CD14-positive monocyte (primary cell): ENCODE measurements at regions not wholly inside any gene's neighbourhood (a gene's known extent, or its start where the extent isn't known, plus 50 kb on each side); places are given as distances from the start of the nearest gene placed in this dataset.

ENCODE experiments used
- DNase-seq, 3 donors: peaks; one replicate each; pipeline ENCODE4 v3.0.0-alpha.2; 2011 to 2022
- H2AFZ ChIP-seq: 2 replicates; pipeline ENCODE4 v1.6.0; 2012; ENCODE audit warnings: mild to moderate bottlenecking, low read depth, low read length, inconsistent platforms; ENCODE audit not compliant: insufficient read depth, poor library complexity, severe bottlenecking
- H3K27ac ChIP-seq, 2 donors: 1 replicate in 1 of 2; 2 replicates in 1 of 2; pipeline ENCODE4 v1.5.1; 2012 to 2013; ENCODE audit warnings: low read length in 2 of 2, control low read depth in 1 of 2, inconsistent platforms in 1 of 2, low read depth in 1 of 2, mild to moderate bottlenecking in 1 of 2
- H3K27me3 ChIP-seq, 2 donors: one replicate each; pipeline versions ENCODE4 v1.6.0 to v1.6.1; 2011 to 2013; ENCODE audit warnings: low read length in 2 of 2; ENCODE audit not compliant: control insufficient read depth in 2 of 2, insufficient read depth in 2 of 2
- H3K36me3 ChIP-seq, 2 donors: replicated peaks in 1 of 2; 1 replicate in 1 of 2; 2 replicates in 1 of 2; pipeline versions ENCODE4 v1.5.1 to v1.6.1; 2012 to 2013; ENCODE audit warnings: low read length in 2 of 2, control low read depth in 1 of 2, inconsistent platforms in 1 of 2, mild to moderate bottlenecking in 1 of 2; ENCODE audit not compliant: insufficient read depth in 2 of 2, control insufficient read depth in 1 of 2
- H3K4me1 ChIP-seq, 2 donors: 1 replicate in 1 of 2; 2 replicates in 1 of 2; pipeline versions ENCODE4 v1.5.1 to v1.6.1; 2012 to 2013; ENCODE audit warnings: low read length in 2 of 2, control low read depth in 1 of 2, inconsistent platforms in 1 of 2, mild to moderate bottlenecking in 1 of 2, moderate library complexity in 1 of 2; ENCODE audit not compliant: insufficient read depth in 2 of 2, control insufficient read depth in 1 of 2
- H3K4me2 ChIP-seq: replicated peaks from 2 replicates; pipeline ENCODE3; 2012; ENCODE audit warnings: low read length, moderate library complexity, mild to moderate bottlenecking; ENCODE audit not compliant: poor library complexity, severe bottlenecking; ENCODE audit errors: extremely low read depth
- H3K4me3 ChIP-seq, 3 experiments: fragments of 200-600 bp in 1 of 3; sonication (generic) in 1 of 3; replicated peaks in 1 of 3; 1 replicate in 2 of 3; 2 replicates in 1 of 3; pipeline ENCODE4 v1.5.1; 2011 to 2013; ENCODE audit warnings: low read length in 3 of 3, mild to moderate bottlenecking in 3 of 3, control low read depth in 2 of 3, low read depth in 2 of 3, inconsistent platforms in 1 of 3, moderate library complexity in 1 of 3
- H3K79me2 ChIP-seq: 2 replicates; pipeline ENCODE4 v1.6.0; 2012; ENCODE audit warnings: mild to moderate bottlenecking, control low read depth, inconsistent platforms, low read length, moderate library complexity; ENCODE audit not compliant: insufficient read depth
- H3K9ac ChIP-seq: 2 replicates; pipeline ENCODE4 v1.6.0; 2017; ENCODE audit warnings: low read length, mild to moderate bottlenecking; ENCODE audit not compliant: insufficient read depth, poor library complexity, severe bottlenecking
- H3K9me3 ChIP-seq, 2 donors: replicated peaks in 1 of 2; 1 replicate in 1 of 2; 2 replicates in 1 of 2; pipeline versions ENCODE4 v1.5.1 to v1.6.1; 2012 to 2013; ENCODE audit warnings: low read length in 2 of 2, control low read depth in 1 of 2; ENCODE audit not compliant: control insufficient read depth in 1 of 2, insufficient read depth in 1 of 2
- H4K20me1 ChIP-seq: 2 replicates; pipeline ENCODE4 v1.6.0; 2012; ENCODE audit warnings: mild to moderate bottlenecking, low read length, control low read depth, moderate library complexity; ENCODE audit not compliant: insufficient read depth
- H3K27ac Mint-ChIP-seq, 7 donors: one replicate each; pipeline ENCODE4 v1.8.0; 2020; ENCODE audit warnings: mild to moderate bottlenecking in 7 of 7, mixed read lengths in 7 of 7, moderate library complexity in 6 of 7, inconsistent platforms in 2 of 7
- H3K27me3 Mint-ChIP-seq, 3 donors: one replicate each; pipeline ENCODE4 v1.8.0; 2021 to 2022; ENCODE audit warnings: low read depth in 3 of 3, mild to moderate bottlenecking in 3 of 3, mixed read lengths in 3 of 3, moderate library complexity in 3 of 3, inconsistent platforms in 1 of 3
- H3K36me3 Mint-ChIP-seq, 2 donors: one replicate each; pipeline ENCODE4 v1.8.0; 2020; ENCODE audit warnings: mixed read lengths in 2 of 2, inconsistent platforms in 1 of 2, mild to moderate bottlenecking in 1 of 2
- H3K4me1 Mint-ChIP-seq: one replicate; pipeline ENCODE4 v1.8.0; 2020; ENCODE audit warnings: mild to moderate bottlenecking, mixed read lengths
- H3K4me3 Mint-ChIP-seq, 2 donors: one replicate each; pipeline ENCODE4 v1.8.0; 2020; ENCODE audit warnings: mild to moderate bottlenecking in 2 of 2, mixed read lengths in 2 of 2, moderate library complexity in 1 of 2
- H3K9me3 Mint-ChIP-seq, 7 donors: one replicate each; pipeline ENCODE4 v1.8.0; 2020 to 2022; ENCODE audit warnings: mixed read lengths in 7 of 7, mild to moderate bottlenecking in 6 of 7, moderate library complexity in 6 of 7, inconsistent platforms in 2 of 7
- WGBS: methylation state at CpG from one replicate; pipeline ENCODE4 v1.1.5; 2013; ENCODE audit warnings: missing lambda C conversion rate; ENCODE audit not compliant: insufficient coverage; 5-methylcytosine and 5-hydroxymethylcytosine counted together
- intact Hi-C, 2 donors: fragments of 100-400 bp; cut with micrococcal nuclease; formaldehyde crosslinking; loops; one replicate each; pipeline versions ENCODE4 v1.15.0 to v1.15.1; 2023
- TF ChIP-seq, protein P1 (sequence below): fragments of 200-600 bp; IDR thresholded peaks from one replicate; pipeline ENCODE4 v1.8.0; 2022; ENCODE audit warnings: antibody characterized with exemption, mild to moderate bottlenecking

- no peaks in the 10 kb centered on the region for H4K20me1 ChIP-seq
- Mint-ChIP-seq H3K27me3 (peaks cover 4 to 6% (median 6%) of the 10 kb centered on the region in 3 donors), H3K4me1 (no peaks in the 10 kb centered on the region), H3K36me3 (no peaks in the 10 kb centered on the region), H3K9me3 (peaks cover 0 to 2% (median 0%) of the 10 kb centered on the region in 7 donors), H3K4me3 (no peak overlapping the region), H3K27ac (no peak overlapping the region)
- intact Hi-C loops: no loop called here
- no peak overlapping the region for H3K9ac ChIP-seq
- no peak overlapping the region for H2AFZ ChIP-seq
- 100% methylated on average over 1 of the region's 1 CpG for WGBS
- H3K4me1 ChIP-seq: no peaks in the 10 kb centered on the region
- H3K27me3 ChIP-seq: peaks cover 3 to 5% of the 10 kb centered on the region in 2 donors
- no peak overlapping the region for H3K4me2 ChIP-seq
- DNase-seq: no peak
- TF ChIP-seq, protein P1, sequence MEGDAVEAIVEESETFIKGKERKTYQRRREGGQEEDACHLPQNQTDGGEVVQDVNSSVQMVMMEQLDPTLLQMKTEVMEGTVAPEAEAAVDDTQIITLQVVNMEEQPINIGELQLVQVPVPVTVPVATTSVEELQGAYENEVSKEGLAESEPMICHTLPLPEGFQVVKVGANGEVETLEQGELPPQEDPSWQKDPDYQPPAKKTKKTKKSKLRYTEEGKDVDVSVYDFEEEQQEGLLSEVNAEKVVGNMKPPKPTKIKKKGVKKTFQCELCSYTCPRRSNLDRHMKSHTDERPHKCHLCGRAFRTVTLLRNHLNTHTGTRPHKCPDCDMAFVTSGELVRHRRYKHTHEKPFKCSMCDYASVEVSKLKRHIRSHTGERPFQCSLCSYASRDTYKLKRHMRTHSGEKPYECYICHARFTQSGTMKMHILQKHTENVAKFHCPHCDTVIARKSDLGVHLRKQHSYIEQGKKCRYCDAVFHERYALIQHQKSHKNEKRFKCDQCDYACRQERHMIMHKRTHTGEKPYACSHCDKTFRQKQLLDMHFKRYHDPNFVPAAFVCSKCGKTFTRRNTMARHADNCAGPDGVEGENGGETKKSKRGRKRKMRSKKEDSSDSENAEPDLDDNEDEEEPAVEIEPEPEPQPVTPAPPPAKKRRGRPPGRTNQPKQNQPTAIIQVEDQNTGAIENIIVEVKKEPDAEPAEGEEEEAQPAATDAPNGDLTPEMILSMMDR: no peak
- H3K36me3 ChIP-seq: no peaks in the 10 kb centered on the region
- no peaks in the 10 kb centered on the region for H3K9me3 ChIP-seq
- no peak overlapping the region for H3K4me3 ChIP-seq
- no peaks in the 10 kb centered on the region for H3K79me2 ChIP-seq
- H3K27ac ChIP-seq: no peak overlapping the region
Measured at GRCh38 chr2:30039101-30039500, 107.7 kb upstream of the YPEL5 start.

DNA sequence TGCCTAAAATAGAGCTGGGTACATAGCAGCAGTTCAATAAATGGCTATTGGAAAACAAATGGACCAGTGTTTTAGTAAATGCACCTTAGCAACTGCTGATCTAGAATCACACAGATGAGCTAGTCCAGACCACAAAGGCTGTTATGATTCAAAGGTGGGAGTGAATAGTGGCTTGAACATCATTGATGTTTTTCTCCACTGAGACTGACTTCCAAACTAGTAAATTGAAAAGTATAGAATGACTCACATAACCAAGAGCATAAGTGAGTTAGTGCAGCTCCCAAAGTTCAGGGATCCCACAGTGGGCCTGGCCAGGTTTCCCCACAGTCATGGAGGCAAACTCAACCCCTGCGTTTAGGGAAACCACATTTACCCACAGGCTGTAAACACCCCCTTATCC, 106.7 kb upstream of the YPEL5 start:
- no peak overlapping the region for H3K4me3 ChIP-seq
- peaks cover 4 to 9% (median 8%) of the 10 kb centered on the region in 3 donors for H3K27me3 Mint-ChIP-seq
- TF ChIP-seq, protein P1: no peak
- no peak overlapping the region for H3K4me2 ChIP-seq
- peaks cover 0 to under 1% (median 0%) of the 10 kb centered on the region in 7 donors for H3K9me3 Mint-ChIP-seq
- no peaks in the 10 kb centered on the region for H4K20me1 ChIP-seq
- no peak overlapping the region for H3K27ac ChIP-seq
- WGBS: no CpG with 5 or more reads among the region's 1 CpG
- no peaks in the 10 kb centered on the region for H3K79me2 ChIP-seq
- intact Hi-C loops: no loop called here
- H3K4me1 Mint-ChIP-seq: no peaks in the 10 kb centered on the region
- H3K9ac ChIP-seq: no peak overlapping the region
- no peak overlapping the region for H2AFZ ChIP-seq
- no peaks in the 10 kb centered on the region for H3K36me3 ChIP-seq
- H3K4me3 Mint-ChIP-seq: no peak overlapping the region
- no peaks in the 10 kb centered on the region for H3K4me1 ChIP-seq
- H3K27me3 ChIP-seq: peaks cover 3 to 5% of the 10 kb centered on the region in 2 donors
- H3K9me3 ChIP-seq: no peaks in the 10 kb centered on the region
- no peaks in the 10 kb centered on the region for H3K36me3 Mint-ChIP-seq
- DNase-seq: no peak
- H3K27ac Mint-ChIP-seq: no peak overlapping the region
